ENCODE measurements at regions not wholly inside any gene's neighbourhood (a gene's known extent, or its start where the extent isn't known, plus 50 kb on each side); places are given as distances from the start of the nearest gene placed in this dataset.

DNA sequence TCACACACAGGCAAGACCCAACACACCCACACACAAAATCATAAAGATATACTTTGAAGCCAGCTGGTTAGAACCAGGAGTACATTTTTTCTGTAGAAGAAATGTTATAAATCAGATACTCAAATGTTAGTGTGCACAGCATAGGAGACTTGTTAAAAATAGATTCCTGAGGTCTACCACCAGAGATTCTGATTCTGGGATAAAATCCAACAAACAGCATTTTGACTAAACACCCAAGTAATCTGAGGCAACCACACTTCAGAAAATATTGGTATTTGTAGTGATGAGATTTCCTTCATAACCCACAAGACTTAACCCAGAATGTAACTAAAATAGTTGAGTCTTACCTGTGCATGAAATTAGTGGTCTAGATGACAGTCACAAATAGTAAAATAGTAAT is 301.8 kb downstream of the HNRNPD start:
- no peak for DNase-seq

DNA sequence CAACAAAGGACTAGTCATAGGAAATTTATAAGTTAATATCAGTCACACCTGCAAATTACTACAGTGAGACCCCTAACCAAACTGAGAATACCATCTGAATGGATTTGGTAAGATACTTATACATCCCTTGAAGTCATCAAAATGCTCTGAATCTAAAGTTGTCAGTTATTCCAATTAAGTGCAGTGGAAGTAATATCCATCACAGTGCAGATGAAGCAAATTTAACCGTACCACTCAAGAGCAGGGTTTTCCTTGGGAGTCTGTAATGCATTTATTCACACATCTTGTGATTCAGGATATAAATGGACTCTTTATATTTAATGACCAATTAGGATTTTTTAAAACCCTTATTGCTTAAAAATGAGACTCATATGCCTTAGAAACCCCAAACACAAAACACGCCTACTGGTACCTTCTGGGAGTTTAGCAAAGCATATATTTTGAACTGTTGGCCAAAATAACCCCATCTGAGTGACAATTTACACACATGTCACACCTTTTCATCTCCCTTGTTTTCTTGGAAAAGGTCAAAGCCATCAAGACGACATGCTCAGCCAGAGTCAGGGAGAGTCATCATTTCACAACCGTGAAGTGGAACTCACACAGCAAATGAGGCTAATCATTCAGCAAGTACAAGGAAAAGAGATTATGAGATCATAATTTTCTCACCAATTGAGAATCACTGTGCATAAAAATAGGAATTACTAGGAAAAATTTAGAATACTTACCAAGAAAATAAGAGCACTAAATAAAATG is 303.7 kb downstream of the HNRNPD start:
- no peak for DNase-seq

DNA sequence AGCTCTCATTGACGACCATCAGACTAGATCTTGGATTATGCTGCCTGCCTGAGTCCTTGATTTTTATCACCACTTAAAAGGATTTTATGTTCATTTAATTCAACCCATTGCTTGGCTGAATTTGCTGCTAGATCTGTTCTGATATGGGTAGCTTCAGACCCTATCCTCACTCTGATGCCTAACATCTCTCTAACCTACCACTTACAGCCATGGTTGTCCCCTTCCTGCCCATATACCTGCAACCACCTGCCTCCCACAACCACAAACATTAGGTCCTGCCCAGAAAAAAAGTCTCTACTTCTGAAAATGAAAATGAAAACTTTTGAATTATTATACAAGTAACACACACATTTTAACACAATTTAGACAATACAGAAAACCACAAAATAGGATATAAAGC is 310.8 kb downstream of the HNRNPD start:
- DNase-seq, result no peak

DNA sequence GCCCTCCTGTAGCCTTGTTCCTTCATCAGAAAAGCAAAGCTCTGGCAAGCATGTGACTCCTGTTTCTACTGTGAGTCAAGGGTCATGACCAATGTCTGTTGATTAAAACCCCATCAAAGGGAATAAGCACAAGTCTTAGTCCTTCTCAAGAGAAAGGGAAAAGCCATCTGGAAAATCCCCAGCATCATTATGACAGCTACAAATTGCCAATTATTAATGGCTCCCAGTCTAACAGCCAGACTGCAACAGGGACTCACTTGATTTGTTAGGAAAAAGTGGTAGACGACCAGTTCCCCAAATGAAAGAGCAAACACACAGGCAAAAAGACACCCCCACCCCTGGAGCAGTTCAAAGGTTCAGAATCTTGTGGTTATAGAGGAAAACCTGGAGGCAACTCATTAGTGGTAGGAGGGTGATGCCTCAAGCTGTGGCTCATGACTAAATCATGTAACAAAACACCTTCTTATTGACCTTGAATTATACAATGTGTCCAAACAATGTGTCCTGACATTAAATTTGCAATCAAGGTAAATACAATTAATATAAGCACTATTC is 315.7 kb downstream of the HNRNPD start:
- no peak for DNase-seq

DNA sequence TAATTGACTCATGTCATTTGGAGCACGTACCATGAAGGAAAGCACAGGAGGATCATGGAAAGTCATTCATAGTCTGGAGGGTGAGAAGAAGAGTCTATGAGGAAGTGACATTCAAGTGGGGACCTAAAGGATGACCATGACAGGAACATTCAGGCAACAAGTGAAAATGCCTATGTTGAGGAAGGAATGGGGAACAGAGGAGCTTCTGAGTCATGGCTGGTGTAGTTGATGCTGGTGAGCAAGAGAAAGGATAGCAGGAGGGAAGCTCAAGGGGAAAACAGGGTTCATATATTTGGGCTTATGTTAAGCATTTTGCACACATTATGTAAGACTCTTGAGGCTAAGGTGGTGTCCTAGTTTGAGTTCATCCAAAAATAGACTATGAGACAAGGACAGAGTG is 318.6 kb downstream of the HNRNPD start:
- DNase-seq, result no peak

DNA sequence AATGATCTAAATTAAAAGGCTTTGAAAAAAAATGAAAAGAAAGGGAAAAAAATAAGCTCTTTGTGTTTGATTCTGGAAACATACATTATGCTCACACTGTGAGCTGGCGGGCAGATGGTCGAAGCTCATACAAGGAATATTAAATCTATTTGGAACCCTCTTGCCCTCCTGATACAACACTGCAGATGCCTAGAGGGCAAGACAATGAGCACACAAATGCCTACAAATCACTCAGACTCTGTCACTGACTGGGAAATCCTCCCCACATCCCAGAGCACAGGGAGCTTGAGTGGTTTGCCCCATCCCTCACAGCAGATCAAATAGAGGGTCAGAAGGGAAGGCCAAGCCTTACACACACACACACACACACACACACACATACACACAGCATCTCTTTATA is 320.4 kb downstream of the HNRNPD start:
- no peak for DNase-seq

DNA sequence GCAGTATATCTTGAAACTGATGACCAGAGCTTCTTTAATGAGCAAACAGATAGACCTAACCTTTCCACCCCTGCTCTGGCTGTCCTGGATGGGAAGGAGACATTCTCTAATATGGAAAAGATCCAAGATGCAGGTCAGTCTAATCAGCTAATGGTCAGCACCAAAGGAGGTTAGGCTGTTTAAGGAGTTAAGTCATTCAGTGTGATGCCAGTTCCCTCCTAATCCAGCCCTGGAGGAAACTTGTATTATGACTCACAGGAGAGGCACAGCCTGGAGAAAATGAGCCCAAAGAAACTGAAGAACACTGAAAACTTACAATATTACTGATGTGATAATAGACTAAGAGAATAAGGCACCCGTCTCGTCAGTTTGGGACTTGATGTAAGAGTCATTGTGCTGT is 323.0 kb downstream of the HNRNPD start:
- no peak for DNase-seq

DNA sequence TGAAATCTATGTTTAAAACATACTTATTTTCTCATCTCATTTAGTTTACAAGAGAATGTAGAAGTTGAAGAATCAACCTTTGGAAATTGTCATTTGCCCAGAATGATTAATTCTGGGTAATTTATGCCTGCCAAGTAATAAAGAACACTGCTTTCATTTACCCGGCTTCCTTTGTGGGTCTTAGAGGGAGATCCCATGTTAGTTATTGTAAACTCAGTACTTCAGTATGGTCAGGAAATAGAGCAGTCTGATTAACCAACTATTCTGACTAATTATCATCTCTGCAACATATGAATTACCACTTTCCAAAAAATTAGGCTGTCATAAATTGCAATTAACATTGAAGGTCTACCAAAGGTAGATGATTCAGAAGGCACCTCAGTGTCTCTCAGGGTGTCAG is 324.5 kb downstream of the HNRNPD start:
- DNase-seq, result no peak

DNA sequence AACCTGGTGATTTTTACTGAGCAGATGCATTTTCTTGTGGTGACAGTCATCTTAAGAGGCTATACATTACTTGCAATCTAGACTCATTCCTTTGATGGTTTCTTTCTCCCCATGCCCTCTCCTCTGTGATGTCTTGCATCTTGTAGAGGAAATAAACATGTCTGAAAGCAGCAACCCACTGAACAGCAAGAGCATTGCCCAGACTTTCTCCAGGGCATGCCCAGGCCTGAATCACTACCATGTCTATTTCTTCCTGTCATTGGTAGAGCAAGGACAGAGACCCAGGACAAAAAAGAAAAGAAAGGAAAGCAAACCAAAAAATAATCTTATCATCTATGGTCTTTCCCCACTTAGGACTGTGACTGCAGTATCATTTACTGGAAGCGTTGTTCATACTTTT is 326.1 kb downstream of the HNRNPD start:
- no peak for DNase-seq

DNA sequence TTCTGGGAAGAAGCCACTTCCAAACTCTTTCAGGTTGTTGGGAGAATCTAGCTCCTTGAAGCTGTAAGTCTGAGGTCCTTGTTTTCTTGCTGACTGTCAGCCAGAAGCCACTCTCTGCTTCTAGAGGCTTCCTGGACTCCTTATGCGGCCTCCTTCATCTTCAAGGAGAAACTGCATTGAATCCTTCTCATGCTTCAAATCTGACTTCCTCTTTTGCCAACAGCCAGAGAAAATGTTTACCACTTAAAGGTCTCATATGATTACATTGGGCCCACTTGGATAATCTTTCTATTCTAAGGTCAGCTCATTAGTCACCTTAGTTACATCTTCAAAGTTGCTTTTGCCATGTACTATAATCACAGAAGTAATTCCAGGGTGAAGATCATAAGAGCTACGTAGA is 327.0 kb downstream of the HNRNPD start:
- no peak for DNase-seq

DNA sequence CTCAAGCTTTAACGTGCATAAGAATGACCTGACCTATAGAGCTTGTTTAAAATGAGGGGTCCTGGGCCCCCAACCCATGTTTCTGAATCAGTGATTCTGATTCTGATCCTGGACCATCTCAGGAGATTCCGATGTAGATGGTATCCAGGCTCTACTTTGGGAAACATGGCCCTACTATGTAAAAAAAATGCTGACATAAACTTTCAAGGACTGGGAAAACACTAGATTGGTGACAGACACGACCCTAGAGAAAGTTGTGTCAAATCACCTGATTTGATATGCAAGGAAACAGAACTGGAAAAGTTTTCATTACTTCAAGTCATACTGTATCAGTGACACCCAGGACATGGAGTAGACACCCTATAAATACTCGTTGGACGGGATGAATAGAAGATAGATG is 328.5 kb downstream of the HNRNPD start:
- DNase-seq, result no peak

DNA sequence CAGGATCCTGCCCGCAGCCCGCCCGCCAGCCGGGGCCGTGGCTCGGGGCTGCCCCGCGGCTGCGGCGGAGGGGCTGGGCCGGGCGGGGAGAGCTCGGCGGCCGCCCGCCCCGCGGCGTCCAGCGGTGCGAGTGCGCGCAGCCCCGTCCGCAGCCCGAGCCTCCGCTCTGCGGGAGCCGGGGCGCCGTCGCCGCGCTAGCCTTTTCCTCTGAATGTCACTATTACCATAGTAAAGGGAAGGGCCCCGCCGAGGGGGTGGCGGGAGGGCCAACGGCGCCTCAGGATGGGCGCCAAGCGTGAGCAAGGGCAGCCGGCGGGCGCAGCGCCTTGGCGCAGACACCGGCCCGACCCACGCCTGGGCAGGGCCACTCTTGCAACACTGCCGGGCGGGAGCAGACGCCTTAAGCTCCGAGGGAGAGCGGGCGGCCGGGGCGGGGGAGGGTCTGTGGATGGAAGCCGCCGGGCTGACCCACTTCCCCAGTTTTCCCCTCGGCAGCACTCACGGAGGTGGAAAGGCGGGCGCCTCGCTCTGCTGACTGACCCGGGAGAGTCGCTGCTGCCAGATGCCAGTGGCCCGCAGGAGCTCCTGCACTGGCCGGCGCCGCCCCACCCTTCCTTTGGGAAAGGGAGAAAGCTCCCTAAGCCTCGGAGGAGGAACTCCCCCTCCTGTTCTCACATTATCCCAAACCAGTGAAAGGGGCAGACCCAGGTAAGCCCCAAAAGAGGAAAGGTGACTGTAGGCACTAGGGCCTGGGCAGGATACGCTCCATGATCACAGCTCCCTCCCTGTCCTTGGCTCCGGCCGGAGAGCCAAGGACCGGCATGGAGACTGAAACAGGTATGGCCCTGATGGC is 329.4 kb downstream of the HNRNPD start:
- peak; percentile 79 for DNase-seq

DNA sequence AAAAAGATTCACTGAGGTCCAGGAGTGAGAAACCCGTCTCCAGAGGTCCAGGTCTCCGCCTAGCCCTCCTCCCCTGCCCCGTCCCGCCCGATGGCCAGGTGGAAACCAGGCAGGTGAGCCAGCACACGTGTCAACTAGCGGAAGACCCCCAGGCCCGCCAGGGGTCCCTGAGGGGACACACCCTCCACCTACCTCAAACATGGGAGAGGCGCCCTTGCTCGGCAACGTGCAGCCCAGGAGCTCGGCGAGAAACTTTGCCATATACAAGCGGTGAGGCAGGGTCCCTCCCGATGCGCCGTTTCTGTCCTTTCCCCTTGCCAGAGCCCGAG is 330.0 kb downstream of the HNRNPD start:
- no peak for DNase-seq

DNA sequence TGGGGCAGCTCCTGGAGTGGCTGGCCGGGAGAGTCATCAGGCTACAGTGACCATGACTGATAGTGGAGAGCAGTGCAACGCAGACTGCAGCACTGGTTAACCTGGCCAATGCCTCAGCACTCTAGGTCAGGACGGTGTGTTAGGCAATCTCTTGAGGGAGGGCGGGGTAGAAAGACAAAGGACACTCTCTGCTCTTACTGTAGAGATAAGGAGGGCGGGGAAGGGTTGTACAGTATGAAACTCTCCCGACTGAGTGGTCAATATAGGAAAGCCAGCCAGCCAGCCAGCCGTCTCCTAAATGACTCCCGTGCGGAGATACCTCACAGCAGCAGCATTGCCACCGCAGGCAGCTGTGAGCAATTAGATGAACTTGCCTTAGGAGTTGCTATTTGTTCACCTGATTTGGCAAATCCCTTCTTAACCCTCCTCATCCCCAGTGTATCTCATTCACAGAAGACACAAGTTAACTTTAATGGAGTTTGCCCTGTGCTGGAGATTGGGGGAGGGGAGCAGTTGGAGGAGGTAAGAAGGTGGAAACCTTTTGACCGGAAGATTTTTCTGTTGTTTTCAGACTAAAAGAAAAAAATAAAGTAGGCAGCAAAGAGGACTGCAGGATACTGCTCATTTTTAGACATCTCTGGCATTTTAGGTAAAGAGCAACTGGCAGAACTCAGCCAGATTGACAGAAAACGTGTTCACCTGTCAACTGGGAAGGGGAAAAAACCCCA is 330.5 kb downstream of the HNRNPD start:
- no peak for DNase-seq

DNA sequence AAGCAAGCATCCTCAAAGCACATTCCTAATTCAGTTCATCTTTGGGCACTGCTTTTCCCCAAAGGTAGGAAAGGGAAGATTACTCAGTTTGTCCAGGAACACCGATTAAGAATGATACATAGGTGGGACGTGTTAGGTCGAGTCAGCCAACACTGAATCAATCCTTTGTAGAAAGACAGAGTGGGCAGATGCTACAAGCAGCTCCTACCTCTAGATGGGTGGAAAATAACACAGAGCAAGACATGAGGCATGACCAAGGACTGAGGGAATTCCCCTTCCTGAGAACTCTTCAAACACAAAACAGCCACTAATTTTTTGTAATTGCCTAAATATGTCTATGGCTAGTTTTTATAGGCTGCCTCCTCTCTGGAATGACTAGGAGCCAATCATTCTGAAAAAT is 331.7 kb downstream of the HNRNPD start:
- DNase-seq, result no peak

DNA sequence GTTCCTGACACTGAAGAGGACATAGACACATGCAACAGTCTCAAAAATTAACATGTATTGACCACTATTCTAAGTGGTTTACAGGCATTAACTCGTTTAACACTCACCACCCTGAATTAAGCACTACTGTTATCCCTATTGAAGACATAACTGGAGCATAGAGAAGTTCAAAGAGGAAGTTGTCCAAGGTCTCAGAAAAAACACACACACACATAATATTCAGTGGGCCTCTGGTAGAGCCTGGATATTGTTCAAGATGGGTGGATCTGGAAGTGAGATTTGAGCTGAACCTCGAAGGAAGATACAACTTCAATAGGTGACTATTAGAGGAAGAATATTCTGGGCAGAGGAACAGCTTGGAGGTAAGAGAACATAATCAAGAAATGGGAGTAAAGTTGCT is 334.9 kb downstream of the HNRNPD start:
- DNase-seq, result no peak

DNA sequence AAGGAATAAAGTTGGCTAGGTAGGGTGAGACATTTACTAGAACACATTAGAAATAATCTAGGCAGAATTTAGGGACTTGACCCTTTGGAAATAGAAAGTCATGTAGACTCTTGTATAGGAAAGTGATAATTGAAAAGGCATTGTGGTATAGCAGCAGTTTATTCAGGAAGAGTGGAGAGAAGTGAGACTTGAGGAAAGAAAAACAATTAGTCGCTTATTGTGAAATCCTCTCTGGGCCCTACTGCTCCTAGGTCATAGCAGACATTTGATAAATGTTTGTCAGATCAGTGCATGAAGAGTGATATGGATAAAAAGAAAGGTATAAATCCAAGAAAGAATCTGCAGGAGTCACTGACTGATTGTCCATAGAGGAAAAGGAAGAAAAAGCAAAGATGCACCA is 337.6 kb downstream of the HNRNPD start:
- no peak for DNase-seq

DNA sequence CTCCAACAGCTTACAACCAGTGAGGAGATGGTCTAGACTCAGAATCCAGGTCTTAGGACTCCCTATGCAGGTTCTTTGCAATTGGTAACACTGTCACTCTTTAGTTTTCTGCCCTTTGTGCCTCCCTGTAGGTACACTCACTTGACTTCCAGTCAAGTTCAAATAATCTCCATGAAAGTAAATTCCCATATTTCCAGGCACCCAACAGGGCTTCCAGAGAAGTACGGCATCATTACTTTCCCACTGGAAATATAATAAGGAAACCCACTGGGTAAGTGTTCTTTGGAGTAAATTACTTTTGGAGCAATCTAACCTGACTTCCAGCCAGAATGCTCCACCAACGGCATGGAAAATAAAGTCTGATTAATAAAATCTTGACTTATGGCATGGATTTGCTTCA is 338.9 kb downstream of the HNRNPD start:
- no peak for DNase-seq

DNA sequence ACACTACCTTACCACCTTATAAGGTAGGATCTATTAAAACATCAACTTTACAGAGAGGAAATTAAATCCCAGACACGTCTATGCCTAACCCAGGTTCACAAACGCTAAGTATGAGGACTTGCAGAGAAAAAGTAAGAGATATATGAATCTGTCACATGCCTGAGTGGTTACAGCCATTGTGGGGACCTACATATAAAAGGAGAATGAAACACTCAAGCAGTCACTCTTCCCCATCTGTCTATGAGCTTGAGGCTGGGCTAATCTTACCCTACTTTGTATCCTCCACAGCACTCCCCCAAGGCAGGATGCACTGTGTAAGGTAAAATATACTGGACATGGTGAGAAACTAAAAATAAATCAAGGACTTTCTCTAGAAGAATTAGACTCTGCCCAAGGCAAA is 339.9 kb downstream of the HNRNPD start:
- DNase-seq, result no peak

DNA sequence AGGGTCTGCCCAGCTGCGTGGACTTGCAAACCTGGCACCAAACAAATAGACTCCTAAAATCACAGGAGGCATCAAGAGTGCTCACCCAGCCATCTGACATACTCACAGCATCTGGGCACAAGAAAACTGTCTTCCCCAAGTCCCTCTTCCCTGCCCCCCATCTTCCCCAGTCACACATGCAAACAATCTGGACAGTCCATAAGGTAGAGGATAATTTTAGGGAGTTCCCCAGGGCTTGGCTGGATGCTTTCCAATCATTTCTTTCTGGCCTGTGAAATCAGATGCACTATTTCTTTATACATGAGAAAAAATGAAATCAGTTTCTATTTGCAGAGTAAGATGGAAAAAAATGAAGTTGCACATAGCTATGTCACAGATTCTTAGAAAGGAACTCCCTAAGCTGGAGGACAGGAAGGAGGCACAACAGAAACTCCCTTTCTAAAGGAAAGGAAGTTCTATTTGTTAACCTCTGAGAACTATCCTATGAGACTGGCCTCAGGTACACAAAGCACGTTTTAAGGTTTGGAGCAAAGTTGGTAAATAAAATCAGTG is 342.3 kb downstream of the HNRNPD start:
- no peak for DNase-seq

DNA sequence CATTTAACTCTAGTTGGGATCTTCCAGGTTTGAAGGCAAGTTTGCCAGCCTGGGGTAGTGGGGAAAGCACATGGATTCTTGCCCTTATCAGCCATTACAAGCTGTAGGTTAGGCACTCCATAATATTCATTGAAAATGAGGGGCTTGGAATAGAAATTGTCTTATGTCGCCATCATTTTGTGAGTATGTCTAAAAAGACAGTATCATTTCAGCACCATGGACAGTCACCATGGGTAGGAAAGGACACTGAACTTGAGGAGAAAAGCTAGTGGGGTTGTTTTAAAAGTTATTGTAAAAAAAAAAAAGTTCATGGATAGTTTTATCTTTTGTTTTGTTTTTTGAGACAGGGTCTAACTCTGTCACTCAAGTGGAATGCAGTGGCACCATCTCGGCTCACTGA is 356.1 kb downstream of the HNRNPD start:
- DNase-seq, result no peak

DNA sequence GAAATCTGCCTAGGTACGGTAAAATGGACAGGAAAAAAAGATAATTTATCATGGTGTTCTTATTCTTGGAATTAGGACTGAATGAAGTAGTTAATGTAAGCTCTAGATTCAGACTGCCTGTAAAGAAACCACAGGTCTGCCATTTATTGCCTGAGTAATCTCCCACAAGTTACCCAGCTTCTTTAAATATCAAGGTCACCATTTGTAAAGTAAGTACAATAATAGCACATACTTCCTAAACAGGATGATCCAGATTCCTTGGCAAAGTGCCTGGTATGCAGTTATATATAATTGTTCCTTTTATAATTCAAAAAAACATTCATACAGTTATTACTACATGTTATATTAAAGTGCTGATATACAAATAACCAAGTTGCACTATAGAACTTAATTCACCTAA is 368.6 kb downstream of the HNRNPD start:
- DNase-seq, result no peak

DNA sequence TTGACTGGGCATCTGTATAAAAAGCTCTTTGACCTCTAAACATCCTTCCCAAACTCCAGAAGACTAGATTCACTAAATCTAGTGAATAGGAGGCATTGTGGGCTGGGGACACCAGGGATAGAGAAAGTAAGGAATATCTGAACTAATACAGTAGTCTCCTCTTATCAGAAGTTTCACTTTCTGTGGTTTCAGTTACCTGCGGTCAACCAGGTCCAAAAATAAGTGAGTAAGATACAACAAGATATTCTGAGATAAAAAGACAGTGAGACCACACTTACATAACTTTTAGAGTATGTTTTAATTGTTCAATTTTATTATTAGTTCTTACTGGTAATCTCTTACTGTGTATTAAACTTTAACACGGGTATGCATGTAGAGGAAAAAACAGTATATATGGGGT is 376.5 kb downstream of the HNRNPD start:
- no peak for DNase-seq
